ENCODE measurements at regions not wholly inside any gene's neighbourhood (a gene's known extent, or its start where the extent isn't known, plus 50 kb on each side); places are given as distances from the start of the nearest gene placed in this dataset.

DNA sequence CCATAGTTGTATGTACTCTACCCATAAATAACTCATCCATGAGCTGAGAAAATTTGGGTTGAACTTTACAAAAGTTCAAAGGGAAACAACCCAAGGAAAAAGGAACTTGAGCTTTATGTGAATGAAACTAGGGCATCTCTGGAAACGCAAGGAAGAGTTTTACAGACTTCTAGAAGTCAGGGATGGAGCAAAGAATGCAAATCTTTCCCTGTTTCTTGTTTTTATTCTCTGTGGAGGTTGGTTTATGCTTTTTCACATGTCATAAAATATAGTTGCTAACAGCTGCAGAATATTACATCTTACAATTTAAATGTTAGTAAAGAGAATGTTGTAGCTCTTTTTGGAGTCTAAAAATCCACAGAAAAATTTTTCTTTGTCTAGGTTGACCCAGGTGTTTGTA, 754.1 kb downstream of the PCDH7 start:
- TF ChIP-seq, protein P1, sequence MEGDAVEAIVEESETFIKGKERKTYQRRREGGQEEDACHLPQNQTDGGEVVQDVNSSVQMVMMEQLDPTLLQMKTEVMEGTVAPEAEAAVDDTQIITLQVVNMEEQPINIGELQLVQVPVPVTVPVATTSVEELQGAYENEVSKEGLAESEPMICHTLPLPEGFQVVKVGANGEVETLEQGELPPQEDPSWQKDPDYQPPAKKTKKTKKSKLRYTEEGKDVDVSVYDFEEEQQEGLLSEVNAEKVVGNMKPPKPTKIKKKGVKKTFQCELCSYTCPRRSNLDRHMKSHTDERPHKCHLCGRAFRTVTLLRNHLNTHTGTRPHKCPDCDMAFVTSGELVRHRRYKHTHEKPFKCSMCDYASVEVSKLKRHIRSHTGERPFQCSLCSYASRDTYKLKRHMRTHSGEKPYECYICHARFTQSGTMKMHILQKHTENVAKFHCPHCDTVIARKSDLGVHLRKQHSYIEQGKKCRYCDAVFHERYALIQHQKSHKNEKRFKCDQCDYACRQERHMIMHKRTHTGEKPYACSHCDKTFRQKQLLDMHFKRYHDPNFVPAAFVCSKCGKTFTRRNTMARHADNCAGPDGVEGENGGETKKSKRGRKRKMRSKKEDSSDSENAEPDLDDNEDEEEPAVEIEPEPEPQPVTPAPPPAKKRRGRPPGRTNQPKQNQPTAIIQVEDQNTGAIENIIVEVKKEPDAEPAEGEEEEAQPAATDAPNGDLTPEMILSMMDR (IDR thresholded peaks at IDR 0.05), result no peak
- no peak for TF ChIP-seq POLR2A (IDR thresholded peaks at IDR 0.05)

Measured in adrenal gland (tissue), 5 donors.